Natural killer cell (primary cell): ENCODE measurements at regions not wholly inside any gene's neighbourhood (a gene's known extent, or its start where the extent isn't known, plus 50 kb on each side); places are given as distances from the start of the nearest gene placed in this dataset.
"Not testable (repeated sequence)": the region's sequence is repeated elsewhere in the genome, so short reads cannot be mapped to it uniquely, and the experiment has no call there.

ENCODE experiments used
- ATAC-seq, 3 donors: fragments of 150-1000 bp in 2 of 3; fragments of 200-7000 bp in 1 of 3; cut with Tn5 transposase; 1 replicate in 1 of 3; 2 replicates in 2 of 3; pipeline ENCODE4 v1.10.0; 2021; ENCODE audit warnings: mild to moderate bottlenecking in 2 of 3, moderate library complexity in 2 of 3
- DNase-seq, 2 donors: peaks; one replicate each; pipeline versions ENCODE4 v3.0.0 to v3.0.0-alpha.2; 2013 to 2021; ENCODE audit warnings: mixed read lengths in 1 of 2
- H3K27ac ChIP-seq: one replicate; pipeline ENCODE4 v1.5.1; 2013; ENCODE audit warnings: mild to moderate bottlenecking, low read length
- H3K27me3 ChIP-seq: one replicate; pipeline ENCODE4 v1.6.1; 2013; ENCODE audit warnings: low read length; ENCODE audit not compliant: control insufficient read depth, insufficient read depth
- H3K36me3 ChIP-seq: one replicate; pipeline ENCODE4 v1.6.1; 2013; ENCODE audit warnings: low read length; ENCODE audit not compliant: control insufficient read depth, insufficient read depth
- H3K4me1 ChIP-seq: one replicate; pipeline ENCODE4 v1.6.1; 2013; ENCODE audit warnings: low read length; ENCODE audit not compliant: control insufficient read depth, insufficient read depth
- H3K4me3 ChIP-seq: one replicate; pipeline ENCODE4 v1.5.1; 2013; ENCODE audit warnings: low read length
- H3K9me3 ChIP-seq: one replicate; pipeline ENCODE4 v1.6.1; 2013; ENCODE audit warnings: low read length; ENCODE audit not compliant: control insufficient read depth, insufficient read depth
- H3K27ac Mint-ChIP-seq, 2 donors: one replicate each; pipeline ENCODE4 v1.8.0; 2022; ENCODE audit warnings: mild to moderate bottlenecking in 2 of 2, mixed read lengths in 2 of 2, moderate library complexity in 1 of 2
- H3K27me3 Mint-ChIP-seq, 2 donors: one replicate each; pipeline ENCODE4 v1.8.0; 2022; ENCODE audit warnings: low read depth in 2 of 2, mixed read lengths in 2 of 2
- H3K36me3 Mint-ChIP-seq: one replicate; pipeline ENCODE4 v1.8.0; 2022; ENCODE audit warnings: mixed read lengths
- H3K4me1 Mint-ChIP-seq, 2 donors: one replicate each; pipeline ENCODE4 v1.8.0; 2022; ENCODE audit warnings: mixed read lengths in 2 of 2
- H3K4me3 Mint-ChIP-seq: one replicate; pipeline ENCODE4 v1.8.0; 2022; ENCODE audit warnings: mild to moderate bottlenecking, moderate library complexity, mixed read lengths
- H3K9me3 Mint-ChIP-seq, 2 donors: one replicate each; pipeline ENCODE4 v1.8.0; 2022; ENCODE audit warnings: mixed read lengths in 2 of 2
- CTCF ChIP-seq: fragments of 200-600 bp; IDR thresholded peaks from one replicate; pipeline ENCODE4 v1.8.0; 2022; ENCODE audit warnings: antibody characterized with exemption
- WGBS: methylation state at CpG from one replicate; pipeline ENCODE4 v1.1.7; 2013; ENCODE audit warnings: missing lambda C conversion rate; ENCODE audit not compliant: insufficient coverage; 5-methylcytosine and 5-hydroxymethylcytosine counted together
- intact Hi-C: fragments of 100-400 bp; cut with micrococcal nuclease; formaldehyde crosslinking; loops from one replicate; pipeline ENCODE4 v1.14.2; 2022

GRCh38 chr6:145279993-145280392 lies 455.3 kb downstream of the EPM2A start:
- H3K36me3 Mint-ChIP-seq = no peaks in the 10 kb centered on the region
- ATAC-seq (no peak), DNase-seq (no peak)
- H3K4me3 Mint-ChIP-seq = no peak overlapping the region
- TF ChIP-seq CTCF = no peak
- Histone ChIP-seq H3K27me3 (no peaks in the 10 kb centered on the region), H3K27ac (no peak overlapping the region), H3K4me1 (no peaks in the 10 kb centered on the region), H3K4me3 (no peak overlapping the region), H3K36me3 (no peaks in the 10 kb centered on the region), H3K9me3 (no peaks in the 10 kb centered on the region)
- no peaks in the 10 kb centered on the region for H3K4me1 Mint-ChIP-seq
- intact Hi-C loops = no loop called here
- peaks cover 2 to 4% of the 10 kb centered on the region in 2 donors for H3K9me3 Mint-ChIP-seq
- H3K27me3 Mint-ChIP-seq = no peaks in the 10 kb centered on the region
- 80% methylated on average over 1 of the region's 2 CpGs for WGBS
- no peak overlapping the region for H3K27ac Mint-ChIP-seq

- H3K4me3 Mint-ChIP-seq, H3K9me3 ChIP-seq, H3K27ac Mint-ChIP-seq, H3K4me1 Mint-ChIP-seq, H3K27ac ChIP-seq, H3K27me3 Mint-ChIP-seq, H3K36me3 ChIP-seq, intact Hi-C loops, ATAC-seq, H3K4me3 ChIP-seq, DNase-seq, H3K9me3 Mint-ChIP-seq, H3K4me1 ChIP-seq, H3K27me3 ChIP-seq, H3K36me3 Mint-ChIP-seq: not testable (repeated sequence)
- 81% methylated on average over 6 of the region's 6 CpGs for WGBS
Observed at GRCh38 chr6:145283209-145283608, 452.1 kb downstream of the EPM2A start.

GRCh38 chr6:145283856-145284255 lies 451.5 kb downstream of the EPM2A start:
- no peaks in the 10 kb centered on the region for H3K36me3 Mint-ChIP-seq
- H3K36me3 ChIP-seq = no peaks in the 10 kb centered on the region
- no peak for DNase-seq
- H3K4me3 Mint-ChIP-seq = no peak overlapping the region
- H3K27ac ChIP-seq = no peak overlapping the region
- H3K27ac Mint-ChIP-seq = no peak overlapping the region
- no peaks in the 10 kb centered on the region for H3K27me3 ChIP-seq
- ATAC-seq = no peak
- TF ChIP-seq CTCF = no peak
- H3K9me3 ChIP-seq = no peaks in the 10 kb centered on the region
- H3K4me1 ChIP-seq = no peaks in the 10 kb centered on the region
- WGBS = 100% methylated on average over 2 of the region's 2 CpGs
- no peak overlapping the region for H3K4me3 ChIP-seq
- intact Hi-C loops = no loop called here
- H3K4me1 Mint-ChIP-seq = no peaks in the 10 kb centered on the region
- no peaks in the 10 kb centered on the region for H3K27me3 Mint-ChIP-seq
- H3K9me3 Mint-ChIP-seq = peaks cover under 1 to 7% of the 10 kb centered on the region in 2 donors

GRCh38 chr6:145286916-145287315 lies 448.4 kb downstream of the EPM2A start:
- intact Hi-C loops = no loop called here
- no peaks in the 10 kb centered on the region for H3K36me3 Mint-ChIP-seq
- 83% methylated on average over 1 of the region's 1 CpG for WGBS
- Histone ChIP-seq H3K4me3 (no peak overlapping the region), H3K9me3 (no peaks in the 10 kb centered on the region), H3K36me3 (no peaks in the 10 kb centered on the region), H3K27ac (no peak overlapping the region), H3K27me3 (no peaks in the 10 kb centered on the region), H3K4me1 (no peaks in the 10 kb centered on the region)
- no peak for TF ChIP-seq CTCF
- ATAC-seq = no peak
- H3K27me3 Mint-ChIP-seq = no peaks in the 10 kb centered on the region
- H3K9me3 Mint-ChIP-seq = peaks cover 2 to 5% of the 10 kb centered on the region in 2 donors
- DNase-seq = no peak
- no peaks in the 10 kb centered on the region for H3K4me1 Mint-ChIP-seq
- no peak overlapping the region for H3K27ac Mint-ChIP-seq
- H3K4me3 Mint-ChIP-seq = no peak overlapping the region
